Effector memory CD4-positive, alpha-beta T cell (primary cell): ENCODE measurements at regions not wholly inside any gene's neighbourhood (a gene's known extent, or its start where the extent isn't known, plus 50 kb on each side); places are given as distances from the start of the nearest gene placed in this dataset.
"Not testable (repeated sequence)": the region's sequence is repeated elsewhere in the genome, so short reads cannot be mapped to it uniquely, and the experiment has no call there.

ENCODE experiments used
- DNase-seq, 3 donors: peaks; one replicate each; pipeline ENCODE4 v3.0.0-alpha.2; 2020
- H3K27ac ChIP-seq: 2 replicates; pipeline ENCODE4 v1.7.0; 2013; ENCODE audit warnings: mild to moderate bottlenecking, low read length, moderate library complexity; ENCODE audit not compliant: insufficient read depth, poor library complexity, severe bottlenecking
- H3K27me3 ChIP-seq: replicated peaks from 2 replicates; pipeline ENCODE4 v1.7.0; 2013; ENCODE audit warnings: mild to moderate bottlenecking, low read length; ENCODE audit not compliant: insufficient read depth, control insufficient read depth, poor library complexity, severe bottlenecking
- H3K36me3 ChIP-seq: 2 replicates; pipeline ENCODE4 v1.7.0; 2013; ENCODE audit warnings: mild to moderate bottlenecking, low read length, moderate library complexity; ENCODE audit not compliant: control insufficient read depth, insufficient read depth
- H3K4me1 ChIP-seq: 2 replicates; pipeline ENCODE4 v1.7.0; 2013; ENCODE audit warnings: low read length, mild to moderate bottlenecking; ENCODE audit not compliant: control insufficient read depth, insufficient read depth, poor library complexity, severe bottlenecking
- H3K4me3 ChIP-seq: 2 replicates; pipeline ENCODE4 v1.7.0; 2013; ENCODE audit warnings: low read length, low read depth, mild to moderate bottlenecking; ENCODE audit not compliant: insufficient read depth, poor library complexity, severe bottlenecking
- H3K9me3 ChIP-seq: 2 replicates; pipeline ENCODE4 v1.7.0; 2013; ENCODE audit warnings: mild to moderate bottlenecking, low read length, moderate library complexity; ENCODE audit not compliant: control insufficient read depth

- Histone ChIP-seq H3K27ac (no peak overlapping the region), H3K36me3 (no peaks in the 10 kb centered on the region), H3K4me1 (no peaks in the 10 kb centered on the region), H3K9me3 (no peaks in the 10 kb centered on the region), H3K4me3 (no peak overlapping the region), H3K27me3 (no peaks in the 10 kb centered on the region)
- DNase-seq: no peak
Measured at GRCh38 chr14:30063746-30064145, 136.1 kb upstream of the PRKD1 start.

DNA sequence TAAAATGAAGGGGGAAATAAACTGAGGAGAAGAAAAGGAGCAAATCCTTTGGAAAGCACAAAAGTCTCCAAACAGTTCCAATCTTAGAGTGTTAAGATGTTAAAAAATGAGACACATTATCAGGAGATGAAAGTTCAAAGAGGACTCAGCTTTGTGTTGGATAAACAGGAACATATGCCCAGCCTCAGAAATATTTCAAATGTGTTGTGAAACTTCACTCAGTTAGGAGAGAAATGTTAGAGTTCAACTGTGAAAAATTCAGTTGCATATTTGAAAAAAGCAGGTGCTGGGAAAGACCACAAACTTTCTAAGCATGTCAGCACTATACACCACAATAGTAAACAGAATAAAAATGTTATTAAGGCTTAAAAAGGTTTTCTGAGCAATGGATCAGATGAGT, 136.8 kb upstream of the PRKD1 start:
- no peak overlapping the region for H3K27ac ChIP-seq
- no peak for DNase-seq
- H3K27me3 ChIP-seq: no peaks in the 10 kb centered on the region

DNA sequence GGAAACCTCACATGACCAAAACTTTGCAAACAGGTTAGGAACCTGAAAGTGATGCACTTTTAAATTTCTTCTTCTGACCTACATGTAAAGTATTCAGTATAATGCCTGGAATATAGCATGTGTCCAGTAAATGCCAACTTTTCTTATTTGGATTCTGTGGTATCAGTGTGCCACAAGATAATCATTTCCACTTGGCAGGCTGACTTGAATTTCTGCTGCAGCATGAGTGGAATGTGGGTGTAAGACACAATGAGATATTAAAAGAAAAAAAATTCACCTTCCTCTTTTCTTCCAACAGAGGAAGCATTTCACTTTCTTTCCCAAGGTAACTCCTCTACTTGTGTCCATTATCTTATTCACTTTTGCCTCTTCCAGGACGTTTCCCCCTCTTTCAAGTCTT, 141.9 kb upstream of the PRKD1 start:
- no peak for DNase-seq
- H3K27ac ChIP-seq: no peak overlapping the region
- no peaks in the 10 kb centered on the region for H3K27me3 ChIP-seq
- no peaks in the 10 kb centered on the region for H3K36me3 ChIP-seq
- H3K4me1 ChIP-seq: no peaks in the 10 kb centered on the region
- H3K9me3 ChIP-seq: no peaks in the 10 kb centered on the region
- no peak overlapping the region for H3K4me3 ChIP-seq

More for the DNA sequence above, 136.8 kb upstream of the PRKD1 start:
- H3K4me3 ChIP-seq: no peak overlapping the region
- no peaks in the 10 kb centered on the region for H3K36me3 ChIP-seq
- H3K9me3 ChIP-seq: no peaks in the 10 kb centered on the region
- H3K4me1 ChIP-seq: no peaks in the 10 kb centered on the region

- not testable (repeated sequence) for H3K36me3 ChIP-seq, H3K4me1 ChIP-seq, H3K9me3 ChIP-seq, DNase-seq, H3K27me3 ChIP-seq, H3K27ac ChIP-seq, H3K4me3 ChIP-seq
Measured at GRCh38 chr14:30072454-30072853, 144.8 kb upstream of the PRKD1 start.

DNA sequence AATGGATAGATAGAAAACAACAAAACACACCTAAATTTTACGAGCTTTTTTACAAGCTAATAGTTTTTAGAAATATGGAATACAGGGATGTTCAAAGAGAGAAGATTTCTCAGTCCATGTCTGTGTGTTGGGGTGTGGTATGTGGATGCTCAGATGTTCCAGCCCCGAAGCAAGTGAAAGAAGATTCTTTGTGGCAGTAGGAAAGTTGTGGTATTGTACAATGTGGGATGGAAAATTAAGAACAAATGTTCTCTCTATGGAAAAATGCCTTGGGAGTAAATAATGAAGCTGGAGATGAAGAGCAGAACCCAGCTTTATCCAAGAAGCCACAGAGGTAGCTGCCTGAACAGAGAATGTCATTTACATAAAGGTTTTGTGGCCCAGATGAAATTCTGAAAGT, 150.3 kb upstream of the PRKD1 start:
- no peak overlapping the region for H3K4me3 ChIP-seq
- H3K36me3 ChIP-seq: no peaks in the 10 kb centered on the region
- H3K27ac ChIP-seq: no peak overlapping the region
- H3K27me3 ChIP-seq: no peaks in the 10 kb centered on the region
- no peaks in the 10 kb centered on the region for H3K9me3 ChIP-seq
- H3K4me1 ChIP-seq: no peaks in the 10 kb centered on the region
- no peak for DNase-seq

GRCh38 chr14:30078811-30079402, 151.3 kb upstream of the PRKD1 start:
- Histone ChIP-seq H3K27me3 (no peaks in the 10 kb centered on the region), H3K4me3 (no peak overlapping the region), H3K36me3 (no peaks in the 10 kb centered on the region), H3K4me1 (no peaks in the 10 kb centered on the region), H3K9me3 (no peaks in the 10 kb centered on the region), H3K27ac (no peak overlapping the region)
- no peak for DNase-seq

- DNase-seq: no peak
- no peaks in the 10 kb centered on the region for H3K36me3 ChIP-seq
- H3K4me1 ChIP-seq: no peaks in the 10 kb centered on the region
- H3K27ac ChIP-seq: no peak overlapping the region
- H3K4me3 ChIP-seq: no peak overlapping the region
- no peaks in the 10 kb centered on the region for H3K27me3 ChIP-seq
- no peaks in the 10 kb centered on the region for H3K9me3 ChIP-seq
Measured at GRCh38 chr14:30082486-30082885, 154.8 kb upstream of the PRKD1 start.

GRCh38 chr14:30084811-30085210, 157.2 kb upstream of the PRKD1 start:
- Histone ChIP-seq H3K27me3 (no peaks in the 10 kb centered on the region), H3K4me1 (no peaks in the 10 kb centered on the region), H3K36me3 (no peaks in the 10 kb centered on the region), H3K4me3 (no peak overlapping the region), H3K9me3 (no peaks in the 10 kb centered on the region), H3K27ac (no peak overlapping the region)
- DNase-seq: no peak

- no peak for DNase-seq
- H3K9me3 ChIP-seq: no peaks in the 10 kb centered on the region
- H3K27me3 ChIP-seq: no peaks in the 10 kb centered on the region
- H3K4me3 ChIP-seq: no peak overlapping the region
- no peaks in the 10 kb centered on the region for H3K4me1 ChIP-seq
- H3K27ac ChIP-seq: no peak overlapping the region
- H3K36me3 ChIP-seq: no peaks in the 10 kb centered on the region
Measured at GRCh38 chr14:30085943-30086342, 158.3 kb upstream of the PRKD1 start.

GRCh38 chr14:30088620-30089019, 161.0 kb upstream of the PRKD1 start:
- Histone ChIP-seq H3K27me3 (no peaks in the 10 kb centered on the region), H3K4me1 (no peaks in the 10 kb centered on the region), H3K27ac (no peak overlapping the region), H3K36me3 (no peaks in the 10 kb centered on the region), H3K9me3 (no peaks in the 10 kb centered on the region), H3K4me3 (no peak overlapping the region)
- no peak for DNase-seq
